MM.1S (cell line): ENCODE measurements at regions not wholly inside any gene's neighbourhood (a gene's known extent, or its start where the extent isn't known, plus 50 kb on each side); places are given as distances from the start of the nearest gene placed in this dataset.

Source experiments
- DNase-seq: peaks from one replicate; pipeline ENCODE4 v3.0.0-alpha.2; 2015
- H2AFZ ChIP-seq: fragments of 300-600 bp; sonication (generic); 2 replicates; pipeline ENCODE4 v1.6.0; 2016; ENCODE audit warnings: antibody characterized with exemption, low read length
- H3F3A ChIP-seq: fragments of 300-600 bp; sonication (generic); 2 replicates; pipeline ENCODE4 v1.6.1; 2016; ENCODE audit warnings: mild to moderate bottlenecking, antibody characterized with exemption, low read length, moderate library complexity, mixed read lengths; ENCODE audit not compliant: insufficient read depth
- H3K27ac ChIP-seq: fragments of 300-600 bp; sonication (generic); 2 replicates; pipeline ENCODE4 v1.5.1; 2016; ENCODE audit warnings: mild to moderate bottlenecking, low read length
- H3K27me3 ChIP-seq: fragments of 300-600 bp; sonication (generic); replicated peaks from 2 replicates; pipeline ENCODE4 v1.6.0; 2016; ENCODE audit warnings: low read length; ENCODE audit not compliant: insufficient read depth
- H3K36me3 ChIP-seq: fragments of 300-600 bp; sonication (generic); replicated peaks from 2 replicates; pipeline ENCODE4 v1.6.1; 2016; ENCODE audit warnings: mild to moderate bottlenecking, low read length, mixed read lengths; ENCODE audit not compliant: insufficient read depth
- H3K4me1 ChIP-seq: fragments of 300-600 bp; sonication (generic); 2 replicates; pipeline ENCODE4 v1.6.1; 2016; ENCODE audit warnings: low read length, mixed read lengths
- H3K4me2 ChIP-seq: fragments of 300-600 bp; sonication (generic); 2 replicates; pipeline ENCODE4 v1.6.0; 2016; ENCODE audit warnings: low read depth, low read length
- H3K4me3 ChIP-seq: fragments of 300-600 bp; sonication (generic); 2 replicates; pipeline ENCODE4 v1.5.1; 2016; ENCODE audit warnings: low read length, mixed read lengths
- H3K79me2 ChIP-seq: fragments of 300-600 bp; sonication (generic); 2 replicates; pipeline ENCODE4 v1.6.1; 2016; ENCODE audit warnings: mixed run types, low read length, mixed read lengths
- H3K9ac ChIP-seq: fragments of 300-600 bp; sonication (generic); 2 replicates; pipeline ENCODE4 v1.6.1; 2016; ENCODE audit warnings: low read length, mixed read lengths
- H3K9me2 ChIP-seq: fragments of 300-600 bp; sonication (generic); replicated peaks from 2 replicates; pipeline ENCODE4 v1.6.1; 2016; ENCODE audit warnings: mild to moderate bottlenecking, low read length, mixed read lengths; ENCODE audit not compliant: insufficient read depth
- H3K9me3 ChIP-seq: fragments of 300-600 bp; sonication (generic); replicated peaks from 2 replicates; pipeline ENCODE4 v1.6.1; 2016; ENCODE audit warnings: mild to moderate bottlenecking, low read length, mixed read lengths; ENCODE audit not compliant: insufficient read depth
- H4K20me1 ChIP-seq: fragments of 300-600 bp; sonication (generic); 2 replicates; pipeline ENCODE4 v1.6.1; 2016; ENCODE audit warnings: mild to moderate bottlenecking, low read length, moderate library complexity, mixed read lengths; ENCODE audit not compliant: insufficient read depth
- EZH2 ChIP-seq: fragments of 300-600 bp; sonication (generic); optimal IDR thresholded peaks from 2 replicates; pipeline ENCODE3; 2017; ENCODE audit warnings: low read depth, mild to moderate bottlenecking, antibody characterized with exemption, low read length, mixed read lengths
- EZH2phosphoT487 ChIP-seq: fragments of 300-600 bp; sonication (generic); IDR thresholded peaks from 2 replicates; pipeline ENCODE4 v1.6.1; 2018; ENCODE audit warnings: antibody characterized with exemption, low read length
- TF ChIP-seq, protein P1 (sequence below): fragments of 300-600 bp; sonication (generic); IDR thresholded peaks from 2 replicates; pipeline ENCODE4 v1.5.1; 2016; ENCODE audit warnings: antibody characterized with exemption, low read length, mixed read lengths

DNA sequence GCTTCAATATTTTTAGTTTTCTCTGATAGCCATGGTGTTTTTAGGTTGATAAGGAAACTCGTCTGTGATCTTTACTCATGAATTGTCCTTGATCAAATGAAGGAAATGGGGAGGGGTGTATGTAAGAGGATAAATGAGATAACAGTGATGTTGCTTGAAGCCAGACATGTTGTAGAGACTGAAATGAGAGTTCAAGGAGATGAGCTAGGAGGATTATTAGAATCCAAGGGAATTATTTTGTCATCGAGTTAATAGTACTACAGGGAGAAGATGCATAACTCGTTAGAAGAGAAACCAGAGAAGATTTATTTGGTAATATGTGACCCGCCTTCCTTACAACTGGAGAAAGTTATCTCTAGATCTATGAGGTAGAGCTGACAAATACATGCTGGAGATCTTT is 371.3 kb upstream of the DDHD1 start:
- Histone ChIP-seq H3K36me3 (no peaks in the 10 kb centered on the region), H3K27ac (no peak overlapping the region), H3K9me2 (no peaks in the 10 kb centered on the region), H4K20me1 (no peaks in the 10 kb centered on the region), H3K27me3 (no peaks in the 10 kb centered on the region), H3K9me3 (no peaks in the 10 kb centered on the region), H3K9ac (no peak overlapping the region), H2AFZ (no peak overlapping the region), H3K4me3 (no peak overlapping the region), H3K4me1 (no peaks in the 10 kb centered on the region), H3F3A (no peaks in the 10 kb centered on the region), H3K79me2 (no peaks in the 10 kb centered on the region), H3K4me2 (no peak overlapping the region)
- no peak for TF ChIP-seq EZH2
- TF ChIP-seq, protein P1, sequence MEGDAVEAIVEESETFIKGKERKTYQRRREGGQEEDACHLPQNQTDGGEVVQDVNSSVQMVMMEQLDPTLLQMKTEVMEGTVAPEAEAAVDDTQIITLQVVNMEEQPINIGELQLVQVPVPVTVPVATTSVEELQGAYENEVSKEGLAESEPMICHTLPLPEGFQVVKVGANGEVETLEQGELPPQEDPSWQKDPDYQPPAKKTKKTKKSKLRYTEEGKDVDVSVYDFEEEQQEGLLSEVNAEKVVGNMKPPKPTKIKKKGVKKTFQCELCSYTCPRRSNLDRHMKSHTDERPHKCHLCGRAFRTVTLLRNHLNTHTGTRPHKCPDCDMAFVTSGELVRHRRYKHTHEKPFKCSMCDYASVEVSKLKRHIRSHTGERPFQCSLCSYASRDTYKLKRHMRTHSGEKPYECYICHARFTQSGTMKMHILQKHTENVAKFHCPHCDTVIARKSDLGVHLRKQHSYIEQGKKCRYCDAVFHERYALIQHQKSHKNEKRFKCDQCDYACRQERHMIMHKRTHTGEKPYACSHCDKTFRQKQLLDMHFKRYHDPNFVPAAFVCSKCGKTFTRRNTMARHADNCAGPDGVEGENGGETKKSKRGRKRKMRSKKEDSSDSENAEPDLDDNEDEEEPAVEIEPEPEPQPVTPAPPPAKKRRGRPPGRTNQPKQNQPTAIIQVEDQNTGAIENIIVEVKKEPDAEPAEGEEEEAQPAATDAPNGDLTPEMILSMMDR = no peak
- TF ChIP-seq EZH2phosphoT487 = no peak
- no peak for DNase-seq

DNA sequence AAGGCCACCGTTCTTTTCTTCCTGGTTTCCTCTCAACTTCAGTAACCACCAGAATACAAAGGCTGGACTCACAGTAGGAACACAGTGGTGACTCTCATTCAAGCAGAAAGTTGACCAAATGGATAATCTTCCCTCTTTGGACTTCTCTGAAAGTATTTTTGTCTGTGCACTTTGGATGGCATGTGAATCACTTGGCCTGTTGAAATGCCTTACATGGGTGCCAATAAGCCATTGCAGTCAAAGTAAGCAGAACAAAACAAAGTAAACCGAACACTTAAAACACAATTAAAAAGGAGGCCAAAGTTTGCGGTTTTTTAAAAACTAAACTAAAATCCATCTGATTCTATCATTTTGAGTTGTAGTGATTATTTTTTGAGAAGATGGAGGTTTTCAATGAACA is 370.1 kb upstream of the DDHD1 start:
- no peak for TF ChIP-seq EZH2phosphoT487
- TF ChIP-seq EZH2 = no peak
- TF ChIP-seq, protein P1 = no peak
- Histone ChIP-seq H3K9me2 (no peaks in the 10 kb centered on the region), H3K4me3 (no peak overlapping the region), H3K9ac (no peak overlapping the region), H3K4me1 (no peaks in the 10 kb centered on the region), H2AFZ (no peak overlapping the region), H3K79me2 (no peaks in the 10 kb centered on the region), H3K36me3 (no peaks in the 10 kb centered on the region), H3K9me3 (no peaks in the 10 kb centered on the region), H4K20me1 (no peaks in the 10 kb centered on the region), H3K27me3 (no peaks in the 10 kb centered on the region), H3K4me2 (no peak overlapping the region), H3K27ac (no peak overlapping the region), H3F3A (no peaks in the 10 kb centered on the region)
- DNase-seq = no peak

GRCh38 chr14:53520078-53520928 is 367.2 kb upstream of the DDHD1 start:
- H3K79me2 ChIP-seq = no peaks in the 10 kb centered on the region
- H3K36me3 ChIP-seq = no peaks in the 10 kb centered on the region
- no peaks in the 10 kb centered on the region for H3K9me2 ChIP-seq
- no peak overlapping the region for H3K4me2 ChIP-seq
- no peaks in the 10 kb centered on the region for H4K20me1 ChIP-seq
- H3K4me1 ChIP-seq = no peaks in the 10 kb centered on the region
- no peaks in the 10 kb centered on the region for H3K27me3 ChIP-seq
- H3K9ac ChIP-seq = no peak overlapping the region
- no peaks in the 10 kb centered on the region for H3K9me3 ChIP-seq
- H3K27ac ChIP-seq = no peak overlapping the region
- no peak for DNase-seq
- no peaks in the 10 kb centered on the region for H3F3A ChIP-seq
- H2AFZ ChIP-seq = no peak overlapping the region
- no peak overlapping the region for H3K4me3 ChIP-seq
- TF ChIP-seq EZH2 (no peak), EZH2phosphoT487 (no peak)
- TF ChIP-seq, protein P1 = no peak
